ENCODE measurements at regions not wholly inside any gene's neighbourhood (a gene's known extent, or its start where the extent isn't known, plus 50 kb on each side); places are given as distances from the start of the nearest gene placed in this dataset.

DNA sequence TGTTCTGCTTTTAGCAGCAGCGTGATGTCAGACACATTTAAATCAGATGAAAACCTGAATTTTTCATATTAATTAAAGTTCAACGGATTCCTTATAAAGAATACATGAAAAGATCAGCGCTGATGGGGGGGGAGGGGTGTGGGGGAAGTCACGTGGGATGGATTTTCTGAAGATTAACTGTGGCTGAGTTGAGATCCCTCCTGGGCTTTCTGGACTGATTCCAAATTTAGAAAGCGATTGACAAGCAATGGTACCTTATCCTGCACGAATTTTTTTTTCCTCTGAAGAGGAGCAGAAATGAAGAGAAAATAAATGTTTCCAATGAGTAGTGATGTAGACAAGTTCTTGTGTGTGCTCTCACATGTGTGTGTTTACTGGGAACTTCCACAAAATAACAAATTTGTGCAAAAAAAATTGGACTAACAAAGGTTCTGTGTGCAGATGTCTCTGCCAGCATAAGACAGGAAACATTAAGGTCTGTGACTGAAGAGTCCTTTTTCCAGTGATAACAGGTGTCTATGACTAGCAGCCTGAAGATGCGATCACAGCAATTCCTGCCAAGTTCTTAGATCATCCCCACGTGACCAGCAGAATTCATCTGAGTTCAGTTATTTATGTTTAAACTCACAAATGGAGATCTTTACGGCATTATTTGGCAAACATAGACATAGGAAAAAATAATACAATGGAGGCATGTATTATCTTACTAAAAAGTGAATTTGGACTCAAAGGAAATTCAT, 585.2 kb upstream of the CELF2 start:
- Histone ChIP-seq H3K4me1 (no peaks in the 10 kb centered on the region), H3K9me3 (no peaks in the 10 kb centered on the region), H3K27ac (no peak overlapping the region), H3K4me3 (no peak overlapping the region), H3K27me3 (no peaks in the 10 kb centered on the region), H3K36me3 (no peaks in the 10 kb centered on the region)
- no peak for DNase-seq (ENCODE audit: low spot score)
- TF ChIP-seq, protein P1, sequence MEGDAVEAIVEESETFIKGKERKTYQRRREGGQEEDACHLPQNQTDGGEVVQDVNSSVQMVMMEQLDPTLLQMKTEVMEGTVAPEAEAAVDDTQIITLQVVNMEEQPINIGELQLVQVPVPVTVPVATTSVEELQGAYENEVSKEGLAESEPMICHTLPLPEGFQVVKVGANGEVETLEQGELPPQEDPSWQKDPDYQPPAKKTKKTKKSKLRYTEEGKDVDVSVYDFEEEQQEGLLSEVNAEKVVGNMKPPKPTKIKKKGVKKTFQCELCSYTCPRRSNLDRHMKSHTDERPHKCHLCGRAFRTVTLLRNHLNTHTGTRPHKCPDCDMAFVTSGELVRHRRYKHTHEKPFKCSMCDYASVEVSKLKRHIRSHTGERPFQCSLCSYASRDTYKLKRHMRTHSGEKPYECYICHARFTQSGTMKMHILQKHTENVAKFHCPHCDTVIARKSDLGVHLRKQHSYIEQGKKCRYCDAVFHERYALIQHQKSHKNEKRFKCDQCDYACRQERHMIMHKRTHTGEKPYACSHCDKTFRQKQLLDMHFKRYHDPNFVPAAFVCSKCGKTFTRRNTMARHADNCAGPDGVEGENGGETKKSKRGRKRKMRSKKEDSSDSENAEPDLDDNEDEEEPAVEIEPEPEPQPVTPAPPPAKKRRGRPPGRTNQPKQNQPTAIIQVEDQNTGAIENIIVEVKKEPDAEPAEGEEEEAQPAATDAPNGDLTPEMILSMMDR (IDR thresholded peaks at IDR 0.05), result no peak

DNA sequence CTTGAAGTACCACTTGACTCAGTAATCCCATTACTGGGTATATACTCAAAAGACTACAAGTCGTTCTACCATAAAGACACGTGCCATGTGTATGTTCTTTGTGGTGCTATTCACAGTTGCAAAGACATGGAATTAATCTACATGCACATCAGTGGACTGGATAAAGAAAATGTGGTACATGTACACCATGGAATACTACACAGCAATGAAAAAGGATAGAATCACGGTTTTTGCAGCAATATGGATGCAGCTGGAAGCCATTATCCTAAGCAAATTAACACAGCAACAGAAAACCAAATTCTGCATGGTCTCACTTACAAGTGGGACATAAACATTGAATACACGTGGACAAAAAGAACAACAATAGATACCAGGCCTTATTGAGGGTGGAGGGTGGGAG, 583.4 kb upstream of the CELF2 start:
- no peaks in the 10 kb centered on the region for H3K36me3 ChIP-seq
- DNase-seq (ENCODE audit: low spot score), result no peak
- H3K9me3 ChIP-seq, result no peaks in the 10 kb centered on the region
- H3K27ac ChIP-seq, result no peak overlapping the region
- TF ChIP-seq, protein P1 (IDR thresholded peaks at IDR 0.05), result no peak
- no peak overlapping the region for H3K4me3 ChIP-seq
- peaks cover 0 to 6% of the 10 kb centered on the region in 2 donors for H3K4me1 ChIP-seq
- no peaks in the 10 kb centered on the region for H3K27me3 ChIP-seq

DNA sequence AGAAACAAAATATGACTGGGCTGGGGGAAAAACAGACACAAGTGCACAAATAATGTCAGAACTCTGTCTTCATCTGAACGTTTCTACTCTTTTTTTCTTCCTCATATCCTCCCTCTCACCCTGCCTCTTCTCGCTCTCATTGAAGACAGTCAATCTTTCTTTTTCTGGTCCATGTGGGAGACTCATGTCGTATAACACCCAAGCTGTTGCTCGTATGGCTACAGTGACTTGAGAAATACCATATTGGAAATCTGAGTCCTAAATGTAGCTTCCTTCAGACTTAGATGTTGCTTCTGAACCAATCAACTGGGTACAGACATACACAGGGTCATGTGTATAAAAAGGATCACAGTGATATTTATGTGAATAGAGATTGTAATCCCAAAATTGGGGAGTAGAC, 579.8 kb upstream of the CELF2 start:
- Histone ChIP-seq H3K36me3 (no peaks in the 10 kb centered on the region), H3K27ac (no peak overlapping the region)

DNA sequence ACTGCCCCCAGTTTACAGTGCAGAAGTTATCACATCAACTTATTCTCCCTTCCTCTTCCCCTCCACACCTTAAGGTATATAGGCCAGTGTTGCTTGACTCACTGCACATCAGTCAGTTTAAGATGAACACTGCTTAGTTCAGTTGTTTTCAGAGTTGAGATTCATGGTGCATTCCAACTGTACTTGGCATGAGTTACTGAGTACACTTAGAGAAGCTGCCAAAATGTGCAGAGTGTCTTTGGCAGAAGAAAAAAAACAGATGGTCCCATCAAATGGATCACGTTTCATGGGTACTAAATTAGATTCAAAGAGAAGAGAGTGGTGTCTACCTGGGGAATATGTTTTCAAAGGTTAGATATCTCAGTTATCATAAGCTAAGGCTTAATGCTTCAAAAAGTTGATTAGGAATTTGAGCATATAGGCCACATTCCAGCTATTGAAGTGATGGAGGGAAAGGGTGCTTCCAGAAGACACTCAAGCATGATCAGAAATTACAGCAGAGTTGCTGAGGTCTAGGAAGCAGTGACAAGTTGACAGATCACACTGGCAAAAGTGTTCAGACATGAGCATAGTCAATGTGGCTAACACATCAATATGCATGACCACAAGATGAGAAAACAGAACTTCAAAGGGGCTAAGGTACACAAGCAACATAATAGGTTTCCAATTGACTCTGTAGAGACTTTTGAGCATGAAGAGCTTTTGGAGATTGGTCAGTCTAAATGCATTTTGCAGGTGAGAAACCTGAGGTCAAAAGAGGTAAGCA, 579.2 kb upstream of the CELF2 start:
- H3K27me3 ChIP-seq, result no peaks in the 10 kb centered on the region
- H3K36me3 ChIP-seq, result no peaks in the 10 kb centered on the region
- TF ChIP-seq, protein P1 (IDR thresholded peaks at IDR 0.05), result no peak
- no peak for DNase-seq (ENCODE audit: low spot score)
- H3K9me3 ChIP-seq, result no peaks in the 10 kb centered on the region
- H3K4me3 ChIP-seq, result no peak overlapping the region
- no peak overlapping the region for H3K27ac ChIP-seq
- H3K4me1 ChIP-seq, result peaks cover 0 to 6% of the 10 kb centered on the region in 2 donors

More for the DNA sequence above, 579.8 kb upstream of the CELF2 start:
- no peaks in the 10 kb centered on the region for H3K27me3 ChIP-seq
- peaks cover 0 to 6% of the 10 kb centered on the region in 2 donors for H3K4me1 ChIP-seq
- no peak overlapping the region for H3K4me3 ChIP-seq
- DNase-seq (ENCODE audit: low spot score), result no peak
- TF ChIP-seq, protein P1 (IDR thresholded peaks at IDR 0.05), result no peak
- no peaks in the 10 kb centered on the region for H3K9me3 ChIP-seq

DNA sequence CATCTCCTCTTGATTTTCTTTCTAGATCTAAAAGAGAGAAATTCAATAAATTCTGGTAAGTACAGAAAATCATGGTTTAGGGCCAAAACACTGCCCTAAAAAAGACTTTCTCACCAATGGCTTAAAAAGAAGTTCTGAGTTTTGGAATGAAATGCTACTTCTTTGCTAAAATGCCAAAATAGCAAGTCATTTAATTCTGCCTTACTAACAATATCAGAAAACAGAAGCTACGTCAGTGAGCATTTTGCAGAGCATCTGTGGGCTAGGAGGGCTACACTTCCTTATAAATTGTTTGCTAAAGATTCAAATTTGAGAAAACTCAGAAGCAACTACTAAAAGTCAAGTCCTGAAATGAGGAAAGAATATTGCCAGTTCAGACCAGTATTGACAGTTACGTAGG, 560.8 kb upstream of the CELF2 start:
- DNase-seq (ENCODE audit: low spot score), result no peak
- no peaks in the 10 kb centered on the region for H3K36me3 ChIP-seq
- H3K9me3 ChIP-seq, result peaks cover 0 to 7% of the 10 kb centered on the region in 2 donors
- no peaks in the 10 kb centered on the region for H3K27me3 ChIP-seq
- no peaks in the 10 kb centered on the region for H3K4me1 ChIP-seq
- no peak overlapping the region for H3K27ac ChIP-seq
- TF ChIP-seq, protein P1 (IDR thresholded peaks at IDR 0.05), result no peak
- H3K4me3 ChIP-seq, result no peak overlapping the region

Measured in right atrium auricular region (tissue), 2 donors.